ENCODE measurements at regions not wholly inside any gene's neighbourhood (a gene's known extent, or its start where the extent isn't known, plus 50 kb on each side); places are given as distances from the start of the nearest gene placed in this dataset.
"Not testable (repeated sequence)": the region's sequence is repeated elsewhere in the genome, so short reads cannot be mapped to it uniquely, and the experiment has no call there.

DNA sequence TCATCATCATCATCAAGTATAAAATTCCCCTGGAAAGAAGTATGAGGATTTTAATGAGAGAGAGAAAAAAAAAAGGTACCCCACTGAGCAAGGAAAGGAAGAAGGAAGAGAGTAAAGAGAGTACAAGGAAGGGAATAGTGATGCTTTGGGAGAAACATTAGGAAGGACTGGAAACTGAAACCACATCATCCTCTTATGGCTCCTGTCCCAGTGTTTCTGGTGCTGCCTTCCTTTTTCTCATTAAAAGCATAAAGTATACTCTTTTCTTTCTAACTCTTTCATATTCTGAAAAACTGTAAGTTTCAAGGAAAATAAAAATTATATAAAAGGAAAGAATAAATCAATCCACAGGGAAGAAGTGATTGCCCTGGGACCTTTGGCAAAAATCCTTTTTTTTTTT, 616.4 kb upstream of the CBLB start:
- Mint-ChIP-seq H3K27ac (no peak overlapping the region), H3K4me1 (peaks cover 2% of the 10 kb centered on the region), H3K9me3 (peaks cover 3% of the 10 kb centered on the region), H3K36me3 (ENCODE audit: low read depth) (no peaks in the 10 kb centered on the region), H3K27me3 (ENCODE audit: insufficient read depth) (no peaks in the 10 kb centered on the region), H3K4me3 (no peak overlapping the region)
- no peaks in the 10 kb centered on the region for H3K36me3 ChIP-seq (ENCODE audit: control insufficient read depth, insufficient read depth, low read length)
- H3K9ac ChIP-seq (ENCODE audit: extremely low read depth, low read length, poor library complexity, severe bottlenecking), result no peak overlapping the region
- H3K4me1 ChIP-seq (ENCODE audit: control insufficient read depth, insufficient read depth, low read length), result no peaks in the 10 kb centered on the region
- no peaks in the 10 kb centered on the region for H3K9me3 ChIP-seq (ENCODE audit: control insufficient read depth, low read length)
- no peak for DNase-seq
- no peak overlapping the region for H3K27ac ChIP-seq (ENCODE audit: low read depth, low read length)
- H3K27me3 ChIP-seq (ENCODE audit: control insufficient read depth, insufficient read depth, low read length, poor library complexity, severe bottlenecking), result no peaks in the 10 kb centered on the region
- TF ChIP-seq, protein P1, sequence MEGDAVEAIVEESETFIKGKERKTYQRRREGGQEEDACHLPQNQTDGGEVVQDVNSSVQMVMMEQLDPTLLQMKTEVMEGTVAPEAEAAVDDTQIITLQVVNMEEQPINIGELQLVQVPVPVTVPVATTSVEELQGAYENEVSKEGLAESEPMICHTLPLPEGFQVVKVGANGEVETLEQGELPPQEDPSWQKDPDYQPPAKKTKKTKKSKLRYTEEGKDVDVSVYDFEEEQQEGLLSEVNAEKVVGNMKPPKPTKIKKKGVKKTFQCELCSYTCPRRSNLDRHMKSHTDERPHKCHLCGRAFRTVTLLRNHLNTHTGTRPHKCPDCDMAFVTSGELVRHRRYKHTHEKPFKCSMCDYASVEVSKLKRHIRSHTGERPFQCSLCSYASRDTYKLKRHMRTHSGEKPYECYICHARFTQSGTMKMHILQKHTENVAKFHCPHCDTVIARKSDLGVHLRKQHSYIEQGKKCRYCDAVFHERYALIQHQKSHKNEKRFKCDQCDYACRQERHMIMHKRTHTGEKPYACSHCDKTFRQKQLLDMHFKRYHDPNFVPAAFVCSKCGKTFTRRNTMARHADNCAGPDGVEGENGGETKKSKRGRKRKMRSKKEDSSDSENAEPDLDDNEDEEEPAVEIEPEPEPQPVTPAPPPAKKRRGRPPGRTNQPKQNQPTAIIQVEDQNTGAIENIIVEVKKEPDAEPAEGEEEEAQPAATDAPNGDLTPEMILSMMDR (conservative IDR thresholded peaks at IDR 0.05), result no peak
- H3K4me3 ChIP-seq (ENCODE audit: low read length), result no peak overlapping the region

DNA sequence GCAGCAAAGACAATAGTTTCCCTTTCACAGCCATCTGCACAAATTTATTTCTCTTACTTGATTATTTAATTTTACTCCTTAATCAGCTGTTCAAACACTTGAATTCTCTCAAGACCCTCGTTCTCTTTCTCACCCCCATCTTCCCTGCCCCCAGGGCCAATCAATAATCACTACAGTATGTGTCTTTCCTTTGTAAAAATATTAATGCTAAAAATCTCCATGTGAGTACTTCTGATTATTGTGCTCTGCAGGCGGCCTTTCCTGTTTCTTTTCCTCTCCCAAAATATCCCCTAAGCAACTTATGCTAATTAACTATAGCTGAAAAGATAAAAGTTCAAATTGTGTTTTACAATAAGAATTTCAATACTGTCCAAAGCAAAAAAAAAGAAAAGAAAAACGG, 617.0 kb upstream of the CBLB start:
- Mint-ChIP-seq H3K27me3 (ENCODE audit: insufficient read depth) (no peaks in the 10 kb centered on the region), H3K9me3 (peaks cover 3% of the 10 kb centered on the region), H3K36me3 (ENCODE audit: low read depth) (no peaks in the 10 kb centered on the region), H3K27ac (peak overlapping the region; percentile 10), H3K4me1 (peaks cover 2% of the 10 kb centered on the region), H3K4me3 (no peak overlapping the region)
- no peak overlapping the region for H3K27ac ChIP-seq (ENCODE audit: low read depth, low read length)
- H3K9ac ChIP-seq (ENCODE audit: extremely low read depth, low read length, poor library complexity, severe bottlenecking), result no peak overlapping the region
- no peaks in the 10 kb centered on the region for H3K9me3 ChIP-seq (ENCODE audit: control insufficient read depth, low read length)
- H3K36me3 ChIP-seq (ENCODE audit: control insufficient read depth, insufficient read depth, low read length), result no peaks in the 10 kb centered on the region
- no peak for DNase-seq
- TF ChIP-seq, protein P1 (conservative IDR thresholded peaks at IDR 0.05), result no peak
- H3K4me3 ChIP-seq (ENCODE audit: low read length), result no peak overlapping the region
- no peaks in the 10 kb centered on the region for H3K27me3 ChIP-seq (ENCODE audit: control insufficient read depth, insufficient read depth, low read length, poor library complexity, severe bottlenecking)
- H3K4me1 ChIP-seq (ENCODE audit: control insufficient read depth, insufficient read depth, low read length), result no peaks in the 10 kb centered on the region
- 54% methylated on average over 1 of the region's 3 CpGs; no CpG with 5 or more reads in 1 of the 2 experiments for WGBS, 2 experiments (ENCODE audit: insufficient coverage in 1 of 2, insufficient read length in 1 of 2)

DNA sequence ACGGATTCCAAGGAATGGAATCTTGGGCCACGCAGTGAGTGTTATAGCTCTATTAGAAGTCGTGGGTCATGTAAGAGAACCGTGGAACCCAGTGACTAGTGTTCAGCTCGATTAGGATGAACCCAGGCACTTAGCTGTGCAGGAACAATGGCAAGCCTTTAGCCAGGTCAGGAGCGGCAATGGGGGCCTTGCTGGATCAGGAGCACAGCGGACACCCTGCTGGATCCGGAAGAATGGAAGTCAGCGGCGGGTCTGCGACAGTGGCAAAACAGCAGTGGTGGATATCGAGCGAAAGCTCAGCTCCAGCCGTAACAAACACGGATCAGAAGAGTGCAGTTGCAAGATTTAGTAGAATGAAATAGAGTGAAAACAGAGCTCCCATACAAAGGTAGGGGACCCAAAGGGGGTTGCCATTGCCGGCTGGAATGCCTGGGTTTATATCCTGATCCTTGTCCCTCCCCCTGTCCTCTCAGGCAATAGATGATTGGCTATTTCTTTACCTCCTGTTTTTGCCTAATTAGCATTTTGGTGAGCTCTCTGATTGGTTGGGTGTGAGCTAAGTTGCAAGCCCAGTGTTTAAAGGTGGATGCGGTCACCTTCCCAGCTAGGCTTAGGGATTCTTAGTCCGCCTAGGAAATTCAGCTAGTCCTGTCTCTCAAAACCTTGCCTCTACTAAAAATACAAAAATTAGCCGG, 618.3 kb upstream of the CBLB start:
- not testable (repeated sequence) for H3K4me3 ChIP-seq (ENCODE audit: low read length); H3K9ac ChIP-seq (ENCODE audit: extremely low read depth, low read length, poor library complexity, severe bottlenecking); H3K36me3 Mint-ChIP-seq (ENCODE audit: low read depth); H3K27ac ChIP-seq (ENCODE audit: low read depth, low read length); H3K27ac Mint-ChIP-seq; H3K9me3 Mint-ChIP-seq; DNase-seq; H3K4me3 Mint-ChIP-seq; H3K36me3 ChIP-seq (ENCODE audit: control insufficient read depth, insufficient read depth, low read length); H3K9me3 ChIP-seq (ENCODE audit: control insufficient read depth, low read length); H3K4me1 Mint-ChIP-seq; H3K4me1 ChIP-seq (ENCODE audit: control insufficient read depth, insufficient read depth, low read length); H3K27me3 ChIP-seq (ENCODE audit: control insufficient read depth, insufficient read depth, low read length, poor library complexity, severe bottlenecking); H3K27me3 Mint-ChIP-seq (ENCODE audit: insufficient read depth)
- 93 to 96% methylated on average over 7 to 19 of the region's 19 CpGs for WGBS, 2 experiments (ENCODE audit: insufficient coverage in 1 of 2, insufficient read length in 1 of 2)

DNA sequence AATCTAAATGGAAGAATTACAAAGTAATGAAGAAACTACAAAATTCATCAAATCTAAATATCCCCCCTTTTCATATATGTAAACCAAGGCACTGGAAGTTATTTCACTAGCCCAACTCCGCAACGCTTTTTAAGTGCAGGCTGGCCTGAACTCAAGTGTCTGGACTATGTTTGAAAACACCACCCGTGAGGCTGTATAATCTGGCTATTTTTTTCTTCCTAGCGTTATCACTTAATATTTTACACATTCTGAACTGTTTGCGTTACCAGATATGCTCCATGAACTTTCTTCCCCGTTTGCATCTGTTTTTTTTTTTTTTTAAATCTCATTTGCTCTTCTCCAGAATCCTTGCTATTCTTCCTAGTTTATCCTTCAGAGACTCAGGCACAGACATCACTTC, 619.5 kb upstream of the CBLB start:
- TF ChIP-seq, protein P1 (conservative IDR thresholded peaks at IDR 0.05), result no peak
- H3K36me3 ChIP-seq (ENCODE audit: control insufficient read depth, insufficient read depth, low read length), result no peaks in the 10 kb centered on the region
- H3K4me3 ChIP-seq (ENCODE audit: low read length), result no peak overlapping the region
- DNase-seq, result no peak
- Mint-ChIP-seq H3K27ac (no peak overlapping the region), H3K27me3 (ENCODE audit: insufficient read depth) (no peaks in the 10 kb centered on the region), H3K4me1 (peaks cover 2% of the 10 kb centered on the region), H3K4me3 (no peak overlapping the region), H3K36me3 (ENCODE audit: low read depth) (no peaks in the 10 kb centered on the region), H3K9me3 (peaks cover 3% of the 10 kb centered on the region)
- H3K9me3 ChIP-seq (ENCODE audit: control insufficient read depth, low read length), result no peaks in the 10 kb centered on the region
- no peaks in the 10 kb centered on the region for H3K4me1 ChIP-seq (ENCODE audit: control insufficient read depth, insufficient read depth, low read length)
- H3K9ac ChIP-seq (ENCODE audit: extremely low read depth, low read length, poor library complexity, severe bottlenecking), result no peak overlapping the region
- no peaks in the 10 kb centered on the region for H3K27me3 ChIP-seq (ENCODE audit: control insufficient read depth, insufficient read depth, low read length, poor library complexity, severe bottlenecking)
- no peak overlapping the region for H3K27ac ChIP-seq (ENCODE audit: low read depth, low read length)
- WGBS, 2 experiments (ENCODE audit: insufficient coverage in 1 of 2, insufficient read length in 1 of 2), result 92 to 94% methylated on average over 4 to 6 of the region's 6 CpGs

Measured in endodermal cell (in vitro differentiated cells).